Thyroid gland (tissue), 4 donors: ENCODE measurements at regions not wholly inside any gene's neighbourhood (a gene's known extent, or its start where the extent isn't known, plus 50 kb on each side); places are given as distances from the start of the nearest gene placed in this dataset.

ENCODE experiments used
- DNase-seq, 2 donors: peaks; one replicate each; pipeline ENCODE4 v3.0.0-alpha.2; 2019
- H3K27ac ChIP-seq, 3 donors: fragments of 200-600 bp; sonication (generic); 1 replicate in 2 of 3; 2 replicates in 1 of 3; pipeline ENCODE4 v1.5.1; 2016 to 2019; ENCODE audit warnings: mild to moderate bottlenecking in 1 of 3, moderate library complexity in 1 of 3
- H3K27me3 ChIP-seq: fragments of 200-600 bp; sonication (generic); one replicate; pipeline ENCODE4 v1.5.1; 2019
- H3K36me3 ChIP-seq, 2 donors: fragments of 200-600 bp; sonication (generic); one replicate each; pipeline ENCODE4 v1.5.1; 2016 to 2019
- H3K4me1 ChIP-seq, 2 donors: fragments of 200-600 bp; sonication (generic); one replicate each; pipeline ENCODE4 v1.5.1; 2017 to 2019
- H3K4me3 ChIP-seq, 3 donors: fragments of 200-600 bp; sonication (generic); replicated peaks in 1 of 3; 1 replicate in 2 of 3; 2 replicates in 1 of 3; pipeline ENCODE4 v1.5.1; 2016; ENCODE audit warnings: mild to moderate bottlenecking in 1 of 3
- H3K9me3 ChIP-seq: fragments of 200-600 bp; sonication (generic); one replicate; pipeline ENCODE4 v1.5.1; 2017
- CTCF ChIP-seq, 6 experiments: fragments of 200-600 bp in 3 of 6; fragments of 450-650 bp in 3 of 6; sonication (generic) in 3 of 6; IDR thresholded peaks; one replicate each; pipeline ENCODE4 v1.5.1; 2016 to 2019; ENCODE audit warnings: antibody characterized with exemption in 6 of 6, mild to moderate bottlenecking in 2 of 6, inconsistent platforms in 1 of 6, moderate library complexity in 1 of 6
- POLR2A ChIP-seq, 2 donors: fragments of 450-650 bp; IDR thresholded peaks; one replicate each; pipeline ENCODE4 v1.6.1; 2017; ENCODE audit warnings: antibody characterized with exemption in 2 of 2, mild to moderate bottlenecking in 2 of 2, moderate library complexity in 1 of 2
- WGBS, 2 donors: methylation state at CpG; one replicate each; pipeline ENCODE4 v1.1.5; 2017; 5-methylcytosine and 5-hydroxymethylcytosine counted together
- intact Hi-C: fragments of 100-400 bp; cut with DNase I; formaldehyde crosslinking; loops from one replicate; pipeline ENCODE4 v1.15.1; 2023

- H3K4me3 ChIP-seq: no peak overlapping the region
- no peak for DNase-seq
- no peaks in the 10 kb centered on the region for H3K9me3 ChIP-seq
- intact Hi-C loops: no loop called here
- TF ChIP-seq POLR2A (IDR thresholded peaks at IDR 0.05): no peak
- no peak for TF ChIP-seq CTCF (IDR thresholded peaks at IDR 0.05)
- H3K27ac ChIP-seq: no peak overlapping the region
- H3K36me3 ChIP-seq: no peaks in the 10 kb centered on the region
- WGBS, 2 donors: 92 to 98% methylated on average over 2 of the region's 2 CpGs
- no peaks in the 10 kb centered on the region for H3K4me1 ChIP-seq
- no peaks in the 10 kb centered on the region for H3K27me3 ChIP-seq
Measured at GRCh38 chr2:144127693-144128092, 392.2 kb downstream of the ZEB2 start.

GRCh38 chr2:144126302-144126701 lies 393.6 kb downstream of the ZEB2 start:
- TF ChIP-seq CTCF (IDR thresholded peaks at IDR 0.05): no peak
- TF ChIP-seq POLR2A (IDR thresholded peaks at IDR 0.05): no peak
- intact Hi-C loops: no loop called here
- 94 to 98% methylated on average over 1 of the region's 1 CpG for WGBS, 2 donors

GRCh38 chr2:144125751-144126150 lies 394.2 kb downstream of the ZEB2 start:
- 83 to 86% methylated on average over 2 of the region's 2 CpGs for WGBS, 2 donors
- H3K4me1 ChIP-seq: no peaks in the 10 kb centered on the region
- H3K4me3 ChIP-seq: no peak overlapping the region
- no peak overlapping the region for H3K27ac ChIP-seq
- no peaks in the 10 kb centered on the region for H3K27me3 ChIP-seq
- no peaks in the 10 kb centered on the region for H3K9me3 ChIP-seq
- DNase-seq: no peak
- TF ChIP-seq CTCF (IDR thresholded peaks at IDR 0.05) (no peak), POLR2A (IDR thresholded peaks at IDR 0.05) (no peak)
- intact Hi-C loops: no loop called here
- no peaks in the 10 kb centered on the region for H3K36me3 ChIP-seq

More at GRCh38 chr2:144126302-144126701, 393.6 kb downstream of the ZEB2 start:
- no peaks in the 10 kb centered on the region for H3K4me1 ChIP-seq
- no peak overlapping the region for H3K27ac ChIP-seq
- H3K9me3 ChIP-seq: no peaks in the 10 kb centered on the region
- H3K36me3 ChIP-seq: no peaks in the 10 kb centered on the region
- no peaks in the 10 kb centered on the region for H3K27me3 ChIP-seq
- DNase-seq: no peak
- H3K4me3 ChIP-seq: no peak overlapping the region

DNA sequence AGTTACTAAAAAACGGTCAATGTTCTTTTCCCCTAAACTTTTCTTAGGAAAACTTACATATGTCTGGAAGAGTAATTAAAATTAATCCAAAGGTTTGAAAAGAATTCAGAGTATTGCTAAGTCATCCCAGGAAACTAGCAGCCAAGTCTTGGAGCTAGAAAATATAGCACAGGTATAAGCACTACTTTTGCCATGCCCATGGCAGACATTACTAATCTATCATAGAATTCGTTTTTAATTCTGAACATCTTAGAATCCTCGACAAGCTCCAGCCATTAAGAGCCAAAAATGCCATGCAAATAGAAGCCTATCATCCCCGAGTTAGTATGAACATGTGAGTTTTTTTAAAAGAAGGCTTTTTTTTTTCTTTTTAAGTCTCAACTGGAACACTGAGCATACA lies 395.0 kb downstream of the ZEB2 start:
- intact Hi-C loops: no loop called here
- Histone ChIP-seq H3K36me3 (no peaks in the 10 kb centered on the region), H3K27me3 (no peaks in the 10 kb centered on the region), H3K9me3 (no peaks in the 10 kb centered on the region), H3K4me3 (no peak overlapping the region), H3K27ac (no peak overlapping the region), H3K4me1 (no peaks in the 10 kb centered on the region)
- WGBS, 2 donors: 96 to 97% methylated on average over 4 of the region's 4 CpGs
- no peak for DNase-seq
- TF ChIP-seq POLR2A (IDR thresholded peaks at IDR 0.05) (no peak), CTCF (IDR thresholded peaks at IDR 0.05) (no peak)

DNA sequence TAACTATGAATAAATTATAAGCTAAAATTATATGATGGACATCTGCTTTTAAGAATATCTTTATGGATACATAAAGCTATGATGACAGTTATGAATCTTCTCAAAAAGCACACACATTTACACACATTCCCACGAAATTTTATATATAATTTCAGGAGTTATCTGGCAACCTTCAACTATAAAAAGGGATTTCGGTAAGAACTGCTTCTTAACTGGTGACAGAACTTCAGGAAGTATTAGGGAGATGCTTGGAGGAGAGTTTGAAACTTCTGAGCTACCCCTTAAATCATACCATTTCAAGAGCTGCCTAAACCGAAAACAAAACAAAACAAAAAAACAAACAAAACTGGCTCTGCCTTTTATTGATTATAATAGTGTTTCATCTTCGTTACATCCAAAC lies 399.4 kb downstream of the ZEB2 start:
- Histone ChIP-seq H3K9me3 (no peaks in the 10 kb centered on the region), H3K4me1 (no peaks in the 10 kb centered on the region), H3K27me3 (no peaks in the 10 kb centered on the region), H3K27ac (no peak overlapping the region), H3K4me3 (no peak overlapping the region), H3K36me3 (no peaks in the 10 kb centered on the region)
- DNase-seq: no peak
- intact Hi-C loops: no loop called here
- WGBS, 2 donors: 93 to 95% methylated on average over 4 of the region's 4 CpGs
- TF ChIP-seq CTCF (IDR thresholded peaks at IDR 0.05) (no peak), POLR2A (IDR thresholded peaks at IDR 0.05) (no peak)
